ENCODE measurements at regions not wholly inside any gene's neighbourhood (a gene's known extent, or its start where the extent isn't known, plus 50 kb on each side); places are given as distances from the start of the nearest gene placed in this dataset.

DNA sequence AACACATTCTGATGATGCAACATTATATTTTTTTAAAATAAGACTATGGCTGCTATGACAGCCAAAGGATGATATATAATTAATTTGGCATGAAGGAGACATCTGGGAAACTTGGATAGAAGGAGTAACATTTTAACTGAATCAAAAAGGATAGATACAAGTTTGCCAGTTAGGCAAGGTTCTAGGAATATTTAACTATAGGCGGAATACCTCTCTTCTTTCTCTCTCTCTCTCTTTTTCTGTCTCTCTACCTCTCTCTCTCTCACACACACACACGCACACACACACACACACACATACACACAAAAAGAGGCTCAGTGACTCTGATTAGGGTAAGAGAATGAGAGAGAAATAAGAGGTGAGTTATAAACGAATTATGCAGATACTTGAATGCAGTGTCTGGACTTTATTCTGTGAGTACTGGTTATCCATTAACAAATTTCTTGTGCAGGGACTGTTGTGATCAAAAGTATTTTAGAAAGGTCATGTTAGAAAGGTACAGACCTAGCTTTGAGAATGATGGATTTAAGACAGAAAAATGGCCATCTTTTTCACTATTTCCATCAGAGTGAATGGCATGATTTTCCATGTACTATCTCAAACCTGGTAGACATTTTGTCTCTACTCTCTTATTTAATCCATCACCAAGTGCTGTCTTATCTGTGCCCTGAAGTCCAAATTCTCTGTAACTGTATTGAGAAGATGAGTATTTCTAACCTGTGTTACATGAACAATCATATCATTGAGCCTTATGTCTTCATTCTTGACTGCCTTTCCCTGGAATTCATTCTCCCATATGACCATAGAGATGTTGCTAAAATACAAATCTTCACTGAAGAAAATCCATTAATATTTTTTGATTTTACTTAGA lies 1106.9 kb upstream of the ADGRL4 start:
- Histone ChIP-seq H3K27me3 (ENCODE audit: control insufficient read depth, insufficient read depth, low read length, poor library complexity, severe bottlenecking) (no peaks in the 10 kb centered on the region), H3K36me3 (ENCODE audit: control insufficient read depth, insufficient read depth, low read length) (no peaks in the 10 kb centered on the region), H3K9me3 (ENCODE audit: control insufficient read depth, low read length) (peaks cover 36% of the 10 kb centered on the region), H3K4me3 (ENCODE audit: low read length) (no peak overlapping the region), H3K27ac (ENCODE audit: low read depth, low read length) (no peak overlapping the region), H3K9ac (ENCODE audit: extremely low read depth, low read length, poor library complexity, severe bottlenecking) (no peak overlapping the region), H3K4me1 (ENCODE audit: control insufficient read depth, insufficient read depth, low read length) (no peaks in the 10 kb centered on the region)
- no peak overlapping the region for H3K4me3 Mint-ChIP-seq
- H3K27ac Mint-ChIP-seq = no peak overlapping the region
- DNase-seq = no peak
- no peaks in the 10 kb centered on the region for H3K27me3 Mint-ChIP-seq (ENCODE audit: insufficient read depth)
- H3K9me3 Mint-ChIP-seq = peaks cover 34% of the 10 kb centered on the region
- H3K4me1 Mint-ChIP-seq = no peaks in the 10 kb centered on the region
- WGBS, 2 experiments (ENCODE audit: insufficient coverage in 1 of 2, insufficient read length in 1 of 2) = 95 to 100% methylated on average over 1 to 2 of the region's 3 CpGs
- H3K36me3 Mint-ChIP-seq (ENCODE audit: low read depth) = peaks cover 11% of the 10 kb centered on the region
- TF ChIP-seq, protein P1, sequence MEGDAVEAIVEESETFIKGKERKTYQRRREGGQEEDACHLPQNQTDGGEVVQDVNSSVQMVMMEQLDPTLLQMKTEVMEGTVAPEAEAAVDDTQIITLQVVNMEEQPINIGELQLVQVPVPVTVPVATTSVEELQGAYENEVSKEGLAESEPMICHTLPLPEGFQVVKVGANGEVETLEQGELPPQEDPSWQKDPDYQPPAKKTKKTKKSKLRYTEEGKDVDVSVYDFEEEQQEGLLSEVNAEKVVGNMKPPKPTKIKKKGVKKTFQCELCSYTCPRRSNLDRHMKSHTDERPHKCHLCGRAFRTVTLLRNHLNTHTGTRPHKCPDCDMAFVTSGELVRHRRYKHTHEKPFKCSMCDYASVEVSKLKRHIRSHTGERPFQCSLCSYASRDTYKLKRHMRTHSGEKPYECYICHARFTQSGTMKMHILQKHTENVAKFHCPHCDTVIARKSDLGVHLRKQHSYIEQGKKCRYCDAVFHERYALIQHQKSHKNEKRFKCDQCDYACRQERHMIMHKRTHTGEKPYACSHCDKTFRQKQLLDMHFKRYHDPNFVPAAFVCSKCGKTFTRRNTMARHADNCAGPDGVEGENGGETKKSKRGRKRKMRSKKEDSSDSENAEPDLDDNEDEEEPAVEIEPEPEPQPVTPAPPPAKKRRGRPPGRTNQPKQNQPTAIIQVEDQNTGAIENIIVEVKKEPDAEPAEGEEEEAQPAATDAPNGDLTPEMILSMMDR (conservative IDR thresholded peaks at IDR 0.05) = no peak

DNA sequence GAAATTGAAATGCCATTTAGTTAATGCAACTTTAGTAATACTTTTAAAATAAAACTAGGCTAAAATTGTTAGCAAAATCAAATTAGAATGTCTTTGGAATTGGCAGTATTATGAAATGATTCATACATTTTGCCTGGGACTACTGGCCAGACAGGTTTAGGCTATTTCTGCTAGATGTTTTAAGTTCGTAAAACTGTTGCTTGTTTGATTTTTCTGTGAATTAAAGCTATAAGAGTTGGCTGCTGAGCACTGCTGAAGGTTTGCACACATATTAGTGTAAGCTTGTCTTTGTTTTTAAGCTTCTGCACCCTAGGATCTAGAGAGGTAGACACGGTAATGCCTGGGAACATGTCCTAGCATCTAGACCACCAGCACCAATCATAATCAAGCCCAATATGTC lies 1094.6 kb upstream of the ADGRL4 start:
- no peaks in the 10 kb centered on the region for H3K27me3 ChIP-seq (ENCODE audit: control insufficient read depth, insufficient read depth, low read length, poor library complexity, severe bottlenecking)
- no peaks in the 10 kb centered on the region for H3K4me1 ChIP-seq (ENCODE audit: control insufficient read depth, insufficient read depth, low read length)
- H3K9me3 ChIP-seq (ENCODE audit: control insufficient read depth, low read length) = no peaks in the 10 kb centered on the region
- H3K4me3 Mint-ChIP-seq = no peak overlapping the region
- DNase-seq = no peak
- TF ChIP-seq, protein P1 (conservative IDR thresholded peaks at IDR 0.05) = no peak
- WGBS, 2 experiments (ENCODE audit: insufficient coverage in 1 of 2, insufficient read length in 1 of 2) = 97 to 100% methylated on average over 1 to 2 of the region's 2 CpGs
- no peak overlapping the region for H3K27ac Mint-ChIP-seq
- no peak overlapping the region for H3K27ac ChIP-seq (ENCODE audit: low read depth, low read length)
- no peaks in the 10 kb centered on the region for H3K4me1 Mint-ChIP-seq
- no peaks in the 10 kb centered on the region for H3K36me3 Mint-ChIP-seq (ENCODE audit: low read depth)
- no peaks in the 10 kb centered on the region for H3K36me3 ChIP-seq (ENCODE audit: control insufficient read depth, insufficient read depth, low read length)
- H3K4me3 ChIP-seq (ENCODE audit: low read length) = no peak overlapping the region
- H3K27me3 Mint-ChIP-seq (ENCODE audit: insufficient read depth) = no peaks in the 10 kb centered on the region
- no peaks in the 10 kb centered on the region for H3K9me3 Mint-ChIP-seq
- no peak overlapping the region for H3K9ac ChIP-seq (ENCODE audit: extremely low read depth, low read length, poor library complexity, severe bottlenecking)

DNA sequence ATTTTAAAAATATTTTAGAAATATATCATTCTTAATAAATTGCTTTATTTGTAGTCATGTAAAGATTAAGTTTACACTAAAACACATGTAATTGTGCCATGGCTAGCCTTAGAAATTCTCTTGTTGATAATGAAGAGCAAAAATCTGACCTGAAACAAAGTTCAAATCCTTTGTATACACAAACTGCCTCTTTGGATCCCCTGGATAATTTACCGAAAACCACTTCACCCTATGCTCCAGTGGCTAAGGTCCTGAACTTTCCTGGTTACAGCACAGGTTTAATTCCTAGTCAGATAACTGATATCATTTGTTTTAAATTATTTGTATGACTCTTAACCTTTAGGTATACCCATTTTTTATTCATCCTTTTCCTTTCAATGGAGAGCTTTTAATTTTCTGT lies 1093.2 kb upstream of the ADGRL4 start:
- WGBS, 2 experiments (ENCODE audit: insufficient coverage in 1 of 2, insufficient read length in 1 of 2) = 89% methylated on average over 1 of the region's 1 CpG; no CpG with 5 or more reads in 1 of the 2 experiments
- Histone ChIP-seq H3K27me3 (ENCODE audit: control insufficient read depth, insufficient read depth, low read length, poor library complexity, severe bottlenecking) (no peaks in the 10 kb centered on the region), H3K4me3 (ENCODE audit: low read length) (no peak overlapping the region), H3K4me1 (ENCODE audit: control insufficient read depth, insufficient read depth, low read length) (no peaks in the 10 kb centered on the region), H3K9ac (ENCODE audit: extremely low read depth, low read length, poor library complexity, severe bottlenecking) (no peak overlapping the region), H3K36me3 (ENCODE audit: control insufficient read depth, insufficient read depth, low read length) (no peaks in the 10 kb centered on the region), H3K27ac (ENCODE audit: low read depth, low read length) (no peak overlapping the region), H3K9me3 (ENCODE audit: control insufficient read depth, low read length) (no peaks in the 10 kb centered on the region)
- no peaks in the 10 kb centered on the region for H3K4me1 Mint-ChIP-seq
- DNase-seq = no peak
- TF ChIP-seq, protein P1 (conservative IDR thresholded peaks at IDR 0.05) = no peak
- H3K27me3 Mint-ChIP-seq (ENCODE audit: insufficient read depth) = no peaks in the 10 kb centered on the region
- no peaks in the 10 kb centered on the region for H3K9me3 Mint-ChIP-seq
- no peak overlapping the region for H3K4me3 Mint-ChIP-seq
- no peak overlapping the region for H3K27ac Mint-ChIP-seq
- no peaks in the 10 kb centered on the region for H3K36me3 Mint-ChIP-seq (ENCODE audit: low read depth)

Measured in endodermal cell (in vitro differentiated cells).